Activated CD4-positive, alpha-beta T cell treated with anti-CD3 and anti-CD28 coated beads for 4 hours (primary cell): ENCODE measurements at regions not wholly inside any gene's neighbourhood (a gene's known extent, or its start where the extent isn't known, plus 50 kb on each side); places are given as distances from the start of the nearest gene placed in this dataset.

Experiments used
- DNase-seq, 2 donors: peaks; one replicate each; pipeline ENCODE4 v3.0.0-alpha.2; 2020

- no peak for DNase-seq
Measured at GRCh38 chr20:58162986-58163385, 65.5 kb downstream of the ANKRD60 start.

GRCh38 chr20:58161192-58161591 lies 67.3 kb downstream of the ANKRD60 start:
- no peak for DNase-seq

DNA sequence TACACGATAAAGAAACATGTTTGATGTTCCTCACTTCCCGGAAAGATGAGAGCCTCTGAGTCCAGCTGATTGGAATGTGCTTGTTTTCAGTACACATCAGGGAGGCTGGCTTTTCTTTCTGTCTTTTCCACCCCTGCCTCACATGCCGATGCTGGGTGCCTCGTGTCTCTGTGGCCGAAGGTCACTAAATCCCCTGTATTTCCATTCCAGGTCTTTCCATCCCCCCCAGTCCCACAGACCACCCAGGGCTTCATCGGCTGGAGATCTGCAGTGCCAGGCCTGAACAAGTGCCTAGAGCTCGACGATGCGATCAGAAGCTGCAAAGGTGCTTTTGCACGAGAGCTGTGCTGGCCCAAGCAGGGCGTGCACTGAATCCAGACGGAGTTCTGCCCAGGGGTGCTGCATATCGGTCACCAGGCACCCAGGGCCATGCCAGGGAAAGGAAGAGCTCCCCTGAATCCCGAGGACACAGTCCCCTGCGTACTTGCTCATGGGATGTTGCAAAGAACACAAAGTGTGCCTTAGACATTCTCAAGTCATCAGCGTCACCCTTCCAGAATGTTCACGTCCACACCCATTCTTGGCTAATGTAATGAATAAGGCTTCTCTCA lies 67.9 kb downstream of the ANKRD60 start:
- no peak for DNase-seq

- DNase-seq, result no peak
Measured at GRCh38 chr20:58155148-58155925, 73.1 kb downstream of the ANKRD60 start.

DNA sequence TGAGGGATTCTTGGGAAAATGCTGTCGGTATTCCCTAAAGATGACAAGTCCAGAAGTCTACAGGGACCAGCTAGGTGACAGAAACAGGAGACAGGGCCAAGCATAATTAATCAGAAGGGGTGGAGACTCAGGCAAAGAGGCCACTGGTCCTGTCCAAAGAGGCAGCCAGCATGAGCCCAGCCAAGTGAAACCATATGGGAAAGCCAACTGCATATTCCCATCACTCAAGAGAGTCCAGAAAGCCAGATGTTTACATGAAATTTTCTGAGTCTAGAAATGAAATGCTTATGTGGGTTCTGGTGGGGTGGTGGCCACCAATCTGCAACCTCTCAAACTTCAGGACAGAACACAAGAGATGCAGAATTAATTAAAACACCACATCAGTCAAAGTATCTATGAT lies 74.3 kb downstream of the ANKRD60 start:
- DNase-seq, result no peak

- DNase-seq, result no peak
Measured at GRCh38 chr20:58153121-58153520, 75.3 kb downstream of the ANKRD60 start.

DNA sequence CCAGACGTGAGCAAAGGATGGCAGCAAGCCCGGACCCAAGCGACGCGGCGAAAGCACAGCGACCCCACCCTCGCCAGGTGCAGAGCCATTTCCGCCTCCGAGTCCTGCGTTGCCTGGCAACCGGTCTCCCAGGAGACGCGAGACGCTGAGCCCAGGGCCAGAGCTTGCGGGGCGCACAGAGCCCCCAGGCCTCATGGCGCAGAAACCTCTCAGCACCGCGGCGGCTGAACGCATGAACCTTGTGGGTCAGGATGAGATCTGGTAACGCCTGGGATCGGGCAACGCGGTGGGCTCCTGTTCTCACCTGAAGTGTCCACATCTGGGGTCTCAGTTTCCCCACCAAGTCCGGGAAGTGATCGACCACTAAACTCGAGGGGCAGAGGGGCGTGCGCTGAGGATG lies 77.7 kb downstream of the ANKRD60 start:
- no peak for DNase-seq

- no peak for DNase-seq
Measured at GRCh38 chr20:58149437-58150091, 78.9 kb downstream of the ANKRD60 start.

GRCh38 chr20:58148891-58149290 lies 79.6 kb downstream of the ANKRD60 start:
- no peak for DNase-seq

DNA sequence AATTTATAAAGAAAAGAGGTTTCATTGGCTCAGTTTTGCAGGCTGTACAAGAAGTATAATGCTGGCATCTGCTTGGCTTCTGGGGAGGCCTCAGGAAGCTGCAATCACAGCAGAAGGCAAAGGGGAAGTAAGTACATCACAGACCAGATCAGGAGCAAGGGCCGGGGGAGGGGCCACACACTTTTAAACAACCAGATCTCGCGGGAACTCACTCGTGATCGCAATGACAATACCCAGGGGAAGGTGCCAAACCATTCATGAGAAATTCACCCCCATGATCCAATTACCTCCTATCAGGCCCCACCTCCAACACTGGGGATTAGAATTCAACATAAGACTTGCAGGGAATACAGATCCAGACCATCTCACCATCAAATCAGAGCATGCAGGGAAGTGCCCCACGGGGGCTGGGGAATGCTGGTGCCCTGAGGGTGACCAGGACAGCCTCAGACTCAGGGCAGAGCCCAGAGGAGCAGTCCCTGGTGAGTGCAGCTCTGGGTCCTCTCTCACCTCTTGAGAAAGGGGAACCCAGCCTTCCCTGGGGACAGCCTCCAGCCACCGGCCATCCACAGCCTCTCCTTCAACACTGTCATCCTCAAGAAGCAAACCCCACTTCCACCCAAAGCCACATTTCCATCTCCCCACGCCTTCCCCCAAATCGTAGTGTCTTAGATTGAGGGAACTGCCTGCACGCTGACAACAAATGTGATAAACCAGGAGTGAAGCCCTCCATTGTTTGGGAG lies 80.7 kb downstream of the ANKRD60 start:
- no peak for DNase-seq

DNA sequence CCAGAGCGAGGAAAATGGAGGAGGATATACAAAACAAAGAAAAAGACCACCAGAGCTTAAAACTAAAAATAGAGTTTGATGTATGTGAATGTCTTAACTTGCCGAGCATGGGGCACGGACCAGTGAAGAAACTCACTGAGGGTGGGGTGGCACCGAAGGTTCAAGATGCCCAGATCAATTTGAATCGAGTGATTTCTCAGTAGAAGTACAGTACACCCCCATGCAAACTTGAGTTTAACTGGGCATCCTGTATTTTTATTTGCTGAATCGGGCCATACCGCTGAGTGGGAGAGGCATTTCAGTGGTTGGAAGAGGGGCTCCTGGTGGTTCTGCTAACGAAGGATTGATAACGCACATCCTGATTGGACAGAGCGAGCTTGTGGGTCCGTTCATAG lies 81.7 kb downstream of the ANKRD60 start:
- no peak for DNase-seq

GRCh38 chr20:58146081-58146745 lies 82.2 kb downstream of the ANKRD60 start:
- DNase-seq, result no peak

DNA sequence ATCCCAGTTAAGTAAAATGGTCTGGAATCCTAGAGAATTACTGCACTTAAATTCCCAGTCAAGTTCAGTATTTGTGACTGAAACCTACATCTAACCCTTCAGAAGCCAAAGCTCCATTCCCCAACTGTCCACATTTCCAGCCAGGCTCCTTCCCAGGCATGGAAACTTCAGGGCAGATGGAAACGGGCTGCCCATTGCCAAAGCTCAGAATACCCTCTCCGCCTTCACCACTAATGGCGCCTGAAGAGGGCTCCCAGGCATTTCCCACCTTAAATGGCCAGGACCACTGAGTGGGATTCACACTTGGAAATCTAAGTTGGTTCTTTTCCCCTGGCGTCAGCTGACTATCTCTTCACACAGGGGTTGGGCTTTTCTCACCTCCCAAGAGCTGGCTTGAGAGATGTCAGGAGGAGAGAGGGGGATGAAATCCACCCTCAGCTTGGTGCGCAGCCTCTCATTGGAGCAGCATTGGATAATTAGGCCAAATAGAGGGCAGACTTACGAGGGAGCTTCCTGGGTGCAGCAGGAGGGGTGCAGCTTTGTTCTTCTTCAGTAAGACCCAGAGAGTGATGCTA lies 82.9 kb downstream of the ANKRD60 start:
- DNase-seq, result no peak

DNA sequence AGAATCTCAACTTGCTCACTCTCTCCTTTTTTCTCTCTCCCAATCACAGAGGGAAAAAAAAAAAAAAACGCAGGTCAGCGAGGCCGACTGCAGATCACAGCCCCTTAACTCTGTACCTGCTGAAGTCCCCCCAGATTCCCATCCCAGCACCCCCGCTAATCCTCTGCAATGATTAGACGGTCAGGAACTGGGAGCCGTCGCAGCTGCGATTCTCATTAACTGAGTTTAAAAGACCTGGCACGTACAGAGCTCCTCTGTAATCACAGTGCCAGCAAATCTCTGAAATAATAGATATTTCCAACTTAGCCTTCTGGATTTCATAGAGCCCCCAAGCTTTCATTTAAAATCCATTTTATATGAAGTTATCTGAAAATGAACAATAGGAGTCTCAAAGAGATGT lies 84.4 kb downstream of the ANKRD60 start:
- no peak for DNase-seq

DNA sequence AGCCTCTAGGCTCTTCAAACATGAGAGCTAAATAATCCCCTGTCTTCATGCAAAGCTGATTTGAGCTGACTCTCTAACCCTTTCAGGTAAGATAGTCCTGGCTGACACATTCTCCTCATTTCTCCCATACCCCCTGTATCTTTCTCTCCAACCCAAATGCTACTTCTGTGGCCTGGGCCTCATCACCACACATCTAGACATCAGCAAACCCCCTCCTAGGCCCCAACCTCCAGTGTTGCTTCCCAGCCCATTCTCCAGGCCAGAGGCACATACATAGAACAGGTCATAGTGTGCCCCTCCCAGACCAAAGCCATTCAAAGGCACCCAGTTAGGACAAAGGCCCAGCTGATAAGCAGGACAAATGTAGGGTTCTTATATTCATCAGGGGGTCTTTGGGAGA lies 84.9 kb downstream of the ANKRD60 start:
- DNase-seq, result no peak

DNA sequence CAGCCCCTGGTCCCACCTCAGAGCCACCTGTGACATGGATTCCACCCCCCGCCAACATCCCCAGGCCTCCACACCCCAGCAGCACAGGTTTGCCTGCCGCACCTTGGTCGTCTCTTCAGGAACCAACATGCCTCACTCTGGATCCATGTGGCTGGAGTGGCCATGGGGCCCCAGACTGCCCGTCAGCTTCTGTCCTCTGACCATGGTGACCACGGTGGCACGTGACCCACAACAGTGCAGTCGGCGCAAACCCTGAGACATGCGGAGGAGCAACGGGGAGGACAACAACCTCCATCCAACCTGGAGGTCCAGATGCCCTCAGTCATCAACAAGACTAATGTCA lies 85.6 kb downstream of the ANKRD60 start:
- no peak for DNase-seq

DNA sequence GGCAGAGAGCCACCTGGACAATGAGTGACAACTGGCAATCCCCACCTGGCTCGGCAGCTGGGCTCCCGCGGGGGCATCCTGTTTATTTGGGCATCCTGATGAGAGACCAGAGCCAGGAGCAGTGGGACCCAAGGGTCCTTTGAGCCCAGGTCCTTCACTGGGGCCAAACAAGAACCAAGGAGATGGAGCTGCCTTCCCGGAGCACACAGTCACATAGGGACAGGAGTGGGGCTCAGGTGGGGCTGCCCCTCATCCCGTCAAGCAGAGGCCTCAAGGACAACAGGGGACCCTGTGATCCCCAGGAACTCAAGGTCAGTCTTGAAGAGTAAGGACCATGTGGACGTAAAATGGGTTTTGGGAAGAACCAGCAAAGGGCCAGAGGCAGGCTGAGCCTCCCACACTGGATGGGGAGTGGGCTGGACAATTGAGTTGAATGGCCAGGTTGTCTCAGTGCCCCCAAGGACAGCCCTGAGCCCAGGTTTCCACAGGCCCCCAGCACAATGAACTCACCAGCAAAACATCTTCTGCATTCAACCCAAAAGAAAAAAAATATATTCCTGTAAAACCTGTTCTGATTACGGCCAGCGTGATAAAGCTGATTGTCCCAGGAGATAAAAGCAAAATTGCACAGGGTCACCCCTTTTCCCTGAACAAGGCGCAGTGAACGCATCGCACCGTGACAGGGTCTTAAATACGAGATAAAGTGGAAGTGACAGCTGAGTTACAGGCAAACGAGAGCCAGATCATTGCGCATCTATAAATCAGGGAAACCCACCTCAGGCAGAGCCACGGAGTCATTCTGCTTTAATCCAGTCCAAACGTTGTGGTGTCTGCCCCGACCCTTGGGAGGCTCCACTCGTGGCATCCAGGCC lies 86.2 kb downstream of the ANKRD60 start:
- DNase-seq, result no peak

GRCh38 chr20:58141496-58141895 lies 87.0 kb downstream of the ANKRD60 start:
- DNase-seq, result no peak

DNA sequence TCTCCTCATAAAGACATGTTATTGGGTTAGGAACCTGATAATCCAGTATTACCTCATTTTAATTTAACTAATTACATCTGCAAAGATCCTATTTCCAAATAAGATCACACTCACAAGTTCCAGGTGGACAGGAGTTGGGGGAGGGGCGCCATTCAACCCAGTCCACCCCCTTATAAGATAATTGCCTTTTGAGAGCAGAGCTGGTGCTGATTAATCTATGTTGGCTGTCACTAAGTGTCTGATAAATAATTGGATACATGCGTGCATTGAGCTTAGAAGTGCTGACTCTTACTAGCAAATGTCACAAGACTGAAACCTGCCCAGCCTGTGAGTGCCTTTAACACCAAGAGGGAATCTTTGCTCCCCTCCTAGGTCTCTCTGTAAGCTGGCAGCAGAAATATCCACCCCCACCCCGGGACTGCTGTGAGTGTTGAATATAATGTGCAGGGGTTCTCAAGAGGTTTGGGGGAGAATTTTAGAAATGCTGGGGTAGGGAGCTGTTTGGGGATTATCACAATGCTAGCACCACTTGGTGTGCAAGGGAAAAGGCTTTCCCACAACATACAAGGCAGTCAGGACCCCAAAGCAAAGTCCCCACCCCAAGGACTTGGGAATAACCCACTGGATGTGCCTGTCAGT lies 87.5 kb downstream of the ANKRD60 start:
- DNase-seq, result no peak

DNA sequence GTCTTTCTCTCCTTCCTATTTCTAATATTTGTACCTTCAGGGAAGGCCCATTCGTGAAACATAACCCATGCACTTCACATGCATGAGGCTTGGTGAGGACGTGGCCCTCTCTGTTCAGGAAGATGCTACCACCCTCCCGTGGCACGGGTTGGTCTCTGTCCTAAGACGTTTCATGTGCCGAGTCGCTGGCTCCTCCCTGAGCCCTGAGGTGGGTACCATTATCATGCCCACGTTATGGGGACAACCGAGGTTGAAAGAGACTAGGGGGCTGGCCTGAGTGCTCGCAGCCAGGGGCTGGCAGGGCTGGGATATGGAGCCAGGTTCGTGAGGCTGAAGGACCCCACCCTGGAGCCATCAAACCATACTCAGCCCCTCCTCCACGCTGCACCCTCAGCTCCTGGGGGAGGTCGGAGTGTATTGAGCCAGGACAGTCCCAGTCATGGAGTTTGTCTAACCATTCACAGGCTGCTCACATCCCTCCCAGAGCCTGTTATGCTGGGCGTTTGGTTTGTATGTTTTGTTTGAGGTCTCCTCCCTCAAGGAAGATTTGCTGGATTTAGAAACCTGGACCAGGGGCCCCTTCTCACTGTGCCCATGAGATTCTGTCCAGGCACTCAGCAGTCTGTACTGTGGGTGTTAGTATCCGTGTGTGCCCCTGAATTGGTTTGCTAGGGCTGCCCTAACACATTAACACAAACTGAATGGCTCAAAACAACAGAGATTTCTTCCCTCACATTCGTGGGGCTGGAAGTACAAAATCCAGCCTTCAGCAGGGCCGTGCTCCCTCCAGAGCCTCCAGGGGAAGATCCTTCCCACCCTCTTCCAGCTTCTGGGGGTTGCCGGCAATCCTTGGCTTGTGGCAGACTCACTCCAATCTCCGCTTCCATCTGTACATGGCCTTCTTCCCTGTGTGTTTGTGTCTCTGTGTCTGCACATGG lies 88.3 kb downstream of the ANKRD60 start:
- no peak for DNase-seq
